Ishikawa (cell line): ENCODE measurements at regions not wholly inside any gene's neighbourhood (a gene's known extent, or its start where the extent isn't known, plus 50 kb on each side); places are given as distances from the start of the nearest gene placed in this dataset.

Source experiments
- CEBPB ChIP-seq: IDR thresholded peaks from 2 replicates; pipeline ENCODE4 v1.6.1; 2012
- CREB1 ChIP-seq: IDR thresholded peaks from 2 replicates; pipeline ENCODE4 v1.6.1; 2012; ENCODE audit warnings: low read depth
- EGR1 ChIP-seq: IDR thresholded peaks from 2 replicates; pipeline ENCODE4 v1.6.1; 2012
- EP300 ChIP-seq: IDR thresholded peaks from 2 replicates; pipeline ENCODE4 v1.6.1; 2012; ENCODE audit warnings: borderline replicate concordance
- FOXM1 ChIP-seq: IDR thresholded peaks from 2 replicates; pipeline ENCODE4 v1.6.1; 2012; ENCODE audit warnings: low read depth, borderline replicate concordance
- NFIC ChIP-seq: IDR thresholded peaks from 2 replicates; pipeline ENCODE4 v1.6.1; 2012
- RAD21 ChIP-seq: IDR thresholded peaks from 2 replicates; pipeline ENCODE4 v1.6.1; 2012; ENCODE audit warnings: low read depth
- TAF1 ChIP-seq: IDR thresholded peaks from 2 replicates; pipeline ENCODE4 v1.6.1; 2012; ENCODE audit warnings: low read depth, mild to moderate bottlenecking
- TCF12 ChIP-seq: IDR thresholded peaks from 2 replicates; pipeline ENCODE4 v1.6.1; 2012; ENCODE audit warnings: low read depth
- TEAD4 ChIP-seq: IDR thresholded peaks from 2 replicates; pipeline ENCODE4 v1.6.1; 2012
- YY1 ChIP-seq: IDR thresholded peaks from 2 replicates; pipeline ENCODE4 v1.6.1; 2012; ENCODE audit warnings: low read depth
- ZBTB7A ChIP-seq: IDR thresholded peaks from 2 replicates; pipeline ENCODE4 v1.6.1; 2012; ENCODE audit warnings: low read depth
- TF ChIP-seq, protein P1 (sequence below): IDR thresholded peaks from 2 replicates; pipeline ENCODE4 v1.6.1; 2012
- TF ChIP-seq, protein P2 (sequence below): IDR thresholded peaks from 2 replicates; pipeline ENCODE4 v1.6.1; 2012; ENCODE audit warnings: low read depth, mild to moderate bottlenecking
- TF ChIP-seq, protein P3 (sequence below): IDR thresholded peaks from 2 replicates; pipeline ENCODE4 v1.6.1; 2012

DNA sequence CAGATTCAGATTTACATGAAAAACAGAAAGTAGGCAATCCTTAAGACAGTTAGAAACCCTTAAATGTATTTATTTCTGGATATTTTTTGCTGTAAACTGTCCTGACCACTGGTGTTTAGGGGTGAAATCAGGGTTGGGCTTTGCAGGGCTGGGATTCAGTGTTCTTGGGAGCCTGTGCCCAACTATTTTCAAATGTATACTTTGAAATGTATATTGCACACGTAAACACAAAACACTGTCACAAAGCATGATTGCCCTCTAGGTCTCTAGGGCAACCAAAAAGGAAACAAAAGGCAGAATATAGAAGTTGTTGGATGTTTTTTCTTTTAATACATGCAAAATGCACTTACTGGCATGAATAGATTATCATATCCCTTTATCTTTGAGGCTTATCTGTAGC lies 1185.4 kb downstream of the DIAPH3 start:
- TF ChIP-seq EGR1: no peak
- TF ChIP-seq TCF12: no peak
- no peak for TF ChIP-seq RAD21
- TF ChIP-seq CEBPB: no peak
- TF ChIP-seq, protein P1, sequence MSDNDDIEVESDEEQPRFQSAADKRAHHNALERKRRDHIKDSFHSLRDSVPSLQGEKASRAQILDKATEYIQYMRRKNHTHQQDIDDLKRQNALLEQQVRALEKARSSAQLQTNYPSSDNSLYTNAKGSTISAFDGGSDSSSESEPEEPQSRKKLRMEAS: no peak
- TF ChIP-seq EP300: no peak
- TF ChIP-seq ZBTB7A: no peak
- no peak for TF ChIP-seq FOXM1
- TF ChIP-seq CREB1: no peak
- TF ChIP-seq, protein P2, sequence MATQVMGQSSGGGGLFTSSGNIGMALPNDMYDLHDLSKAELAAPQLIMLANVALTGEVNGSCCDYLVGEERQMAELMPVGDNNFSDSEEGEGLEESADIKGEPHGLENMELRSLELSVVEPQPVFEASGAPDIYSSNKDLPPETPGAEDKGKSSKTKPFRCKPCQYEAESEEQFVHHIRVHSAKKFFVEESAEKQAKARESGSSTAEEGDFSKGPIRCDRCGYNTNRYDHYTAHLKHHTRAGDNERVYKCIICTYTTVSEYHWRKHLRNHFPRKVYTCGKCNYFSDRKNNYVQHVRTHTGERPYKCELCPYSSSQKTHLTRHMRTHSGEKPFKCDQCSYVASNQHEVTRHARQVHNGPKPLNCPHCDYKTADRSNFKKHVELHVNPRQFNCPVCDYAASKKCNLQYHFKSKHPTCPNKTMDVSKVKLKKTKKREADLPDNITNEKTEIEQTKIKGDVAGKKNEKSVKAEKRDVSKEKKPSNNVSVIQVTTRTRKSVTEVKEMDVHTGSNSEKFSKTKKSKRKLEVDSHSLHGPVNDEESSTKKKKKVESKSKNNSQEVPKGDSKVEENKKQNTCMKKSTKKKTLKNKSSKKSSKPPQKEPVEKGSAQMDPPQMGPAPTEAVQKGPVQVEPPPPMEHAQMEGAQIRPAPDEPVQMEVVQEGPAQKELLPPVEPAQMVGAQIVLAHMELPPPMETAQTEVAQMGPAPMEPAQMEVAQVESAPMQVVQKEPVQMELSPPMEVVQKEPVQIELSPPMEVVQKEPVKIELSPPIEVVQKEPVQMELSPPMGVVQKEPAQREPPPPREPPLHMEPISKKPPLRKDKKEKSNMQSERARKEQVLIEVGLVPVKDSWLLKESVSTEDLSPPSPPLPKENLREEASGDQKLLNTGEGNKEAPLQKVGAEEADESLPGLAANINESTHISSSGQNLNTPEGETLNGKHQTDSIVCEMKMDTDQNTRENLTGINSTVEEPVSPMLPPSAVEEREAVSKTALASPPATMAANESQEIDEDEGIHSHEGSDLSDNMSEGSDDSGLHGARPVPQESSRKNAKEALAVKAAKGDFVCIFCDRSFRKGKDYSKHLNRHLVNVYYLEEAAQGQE: no peak
- no peak for TF ChIP-seq NFIC
- TF ChIP-seq, protein P3, sequence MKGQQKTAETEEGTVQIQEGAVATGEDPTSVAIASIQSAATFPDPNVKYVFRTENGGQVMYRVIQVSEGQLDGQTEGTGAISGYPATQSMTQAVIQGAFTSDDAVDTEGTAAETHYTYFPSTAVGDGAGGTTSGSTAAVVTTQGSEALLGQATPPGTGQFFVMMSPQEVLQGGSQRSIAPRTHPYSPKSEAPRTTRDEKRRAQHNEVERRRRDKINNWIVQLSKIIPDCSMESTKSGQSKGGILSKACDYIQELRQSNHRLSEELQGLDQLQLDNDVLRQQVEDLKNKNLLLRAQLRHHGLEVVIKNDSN: no peak

DNA sequence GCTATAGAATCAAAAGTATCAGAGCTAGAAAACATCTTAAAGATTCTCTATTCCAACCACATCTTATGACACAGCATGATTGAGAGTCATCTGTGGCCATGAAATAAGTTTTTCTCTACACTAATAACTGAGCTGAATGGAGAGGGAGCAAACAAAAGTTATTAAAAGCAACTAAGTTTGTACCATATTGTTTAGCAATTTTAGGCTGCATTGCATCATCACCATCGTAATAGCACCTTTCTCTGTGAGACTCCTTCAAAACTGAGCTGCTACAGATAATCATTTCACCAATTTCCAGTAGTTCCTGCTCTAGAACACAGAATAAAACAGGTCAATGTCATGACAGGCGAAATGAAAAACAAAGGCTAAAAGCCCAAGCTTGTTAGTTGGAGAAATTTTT lies 1183.9 kb downstream of the DIAPH3 start:
- no peak for TF ChIP-seq TCF12
- no peak for TF ChIP-seq CREB1
- TF ChIP-seq, protein P3: no peak
- TF ChIP-seq CEBPB: no peak
- no peak for TF ChIP-seq TAF1
- TF ChIP-seq RAD21: no peak
- no peak for TF ChIP-seq FOXM1
- no peak for TF ChIP-seq ZBTB7A
- TF ChIP-seq, protein P1: no peak
- no peak for TF ChIP-seq EGR1
- TF ChIP-seq TEAD4: no peak
- no peak for TF ChIP-seq YY1

DNA sequence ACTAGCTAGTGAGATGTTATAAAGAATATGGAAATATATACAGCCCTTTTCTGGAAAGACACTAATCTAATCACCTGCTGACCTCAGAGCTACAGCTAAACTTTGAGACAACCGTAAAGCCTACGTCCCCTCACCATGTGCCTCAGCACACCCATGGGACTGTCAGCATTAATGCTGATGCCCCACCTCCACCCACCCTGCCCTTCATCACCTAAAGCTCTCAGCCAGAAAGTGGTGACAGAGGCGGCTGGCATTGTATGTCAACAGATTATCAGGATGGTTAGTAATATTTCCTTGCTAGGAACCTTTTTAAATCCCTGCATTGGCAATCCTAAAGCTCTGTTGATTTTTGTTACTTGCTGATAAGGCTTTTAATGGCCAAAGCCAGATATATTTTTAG lies 1177.9 kb downstream of the DIAPH3 start:
- no peak for TF ChIP-seq YY1
- TF ChIP-seq TCF12: no peak

DNA sequence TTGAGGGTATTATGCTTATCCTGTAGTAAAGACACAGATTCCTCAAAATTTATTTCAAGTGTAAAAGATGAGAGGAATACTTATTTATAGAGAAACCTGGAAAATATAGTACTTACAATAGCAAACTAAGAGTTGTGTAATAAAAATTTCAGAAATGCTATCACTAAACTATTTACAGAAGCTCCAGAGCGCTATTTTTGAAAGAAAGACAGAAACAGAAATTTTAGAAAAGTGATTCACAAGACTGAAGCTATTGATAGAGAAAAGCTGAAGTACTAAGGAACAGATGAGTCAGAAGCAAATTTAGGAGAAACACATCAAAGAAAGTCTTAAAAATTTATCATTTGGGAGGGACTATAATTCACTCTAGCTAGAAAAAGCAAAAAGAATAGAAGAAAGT lies 1174.2 kb downstream of the DIAPH3 start:
- no peak for TF ChIP-seq ZBTB7A
- TF ChIP-seq, protein P3: no peak
- TF ChIP-seq FOXM1: no peak
- TF ChIP-seq TEAD4: no peak
- TF ChIP-seq CEBPB: no peak
- no peak for TF ChIP-seq EGR1
- TF ChIP-seq YY1: no peak
- TF ChIP-seq NFIC: no peak
- no peak for TF ChIP-seq TCF12
- TF ChIP-seq EP300: no peak
- no peak for TF ChIP-seq CREB1
- TF ChIP-seq, protein P2: no peak
- no peak for TF ChIP-seq RAD21

DNA sequence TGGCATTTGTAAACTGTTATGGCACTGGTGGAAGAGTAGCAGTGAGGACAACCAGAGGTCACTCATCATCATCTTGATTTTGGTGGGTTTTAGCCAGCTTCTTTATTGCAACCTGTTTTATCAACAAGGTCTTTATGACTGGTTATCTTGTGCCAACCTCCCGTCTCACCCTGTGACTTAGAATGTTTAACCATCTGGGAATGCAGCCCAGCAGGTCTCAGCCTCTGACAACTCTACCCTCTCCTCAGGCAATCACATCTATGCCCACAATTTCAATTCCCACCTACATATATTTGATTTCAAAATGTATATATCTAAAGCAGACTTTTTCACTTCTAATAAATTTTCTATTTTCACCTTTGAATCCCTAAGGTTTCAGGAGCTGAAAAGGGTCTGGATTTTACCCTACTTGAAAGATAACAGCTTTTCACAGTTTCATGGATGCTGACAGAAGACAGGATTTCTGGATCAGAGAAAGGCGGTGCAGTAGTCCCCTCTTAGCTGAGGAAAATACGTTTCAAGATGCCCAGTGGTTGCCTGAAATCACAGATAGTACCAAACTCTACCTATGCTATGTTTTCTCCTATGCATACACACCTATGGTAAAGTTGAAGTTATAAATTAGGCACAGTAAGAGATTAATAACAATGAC lies 1171.8 kb downstream of the DIAPH3 start:
- TF ChIP-seq CEBPB (no peak), FOXM1 (no peak), RAD21 (no peak), TAF1 (no peak), EGR1 (no peak), EP300 (no peak), CREB1 (no peak)
- TF ChIP-seq, protein P1: no peak
- TF ChIP-seq, protein P3: no peak
- TF ChIP-seq, protein P2: no peak
